Hepatocyte (in vitro differentiated cells): ENCODE measurements at regions not wholly inside any gene's neighbourhood (a gene's known extent, or its start where the extent isn't known, plus 50 kb on each side); places are given as distances from the start of the nearest gene placed in this dataset.

Experiments
- DNase-seq: peaks from one replicate; pipeline ENCODE4 v3.0.0-alpha.2; 2016; ENCODE audit warnings: low spot score
- H2AFZ ChIP-seq: fragments of 200-600 bp; sonication (generic); 2 replicates; pipeline ENCODE4 v1.6.0; 2016; ENCODE audit warnings: antibody characterized with exemption, mild to moderate bottlenecking
- H3K27ac ChIP-seq: fragments of 200-600 bp; sonication (generic); 2 replicates; pipeline ENCODE4 v1.5.1; 2016; ENCODE audit warnings: mild to moderate bottlenecking
- H3K27me3 ChIP-seq: fragments of 200-600 bp; sonication (generic); 2 replicates; pipeline ENCODE4 v1.6.1; 2016
- H3K36me3 ChIP-seq: fragments of 200-600 bp; sonication (generic); replicated peaks from 2 replicates; pipeline ENCODE4 v1.5.1; 2016; ENCODE audit warnings: low read depth; ENCODE audit not compliant: insufficient read depth
- H3K4me1 ChIP-seq: fragments of 200-600 bp; sonication (generic); 2 replicates; pipeline ENCODE4 v1.5.1; 2016; ENCODE audit warnings: mild to moderate bottlenecking, moderate library complexity; ENCODE audit not compliant: insufficient read depth
- H3K4me2 ChIP-seq: fragments of 200-600 bp; sonication (generic); 2 replicates; pipeline ENCODE4 v1.6.0; 2016
- H3K4me3 ChIP-seq: fragments of 200-600 bp; sonication (generic); 2 replicates; pipeline ENCODE4 v1.5.1; 2016; ENCODE audit warnings: mild to moderate bottlenecking
- H3K79me2 ChIP-seq: fragments of 200-600 bp; sonication (generic); 2 replicates; pipeline ENCODE4 v1.6.0; 2017; ENCODE audit warnings: mild to moderate bottlenecking
- H3K9me2 ChIP-seq: fragments of 200-600 bp; sonication (generic); replicated peaks from 2 replicates; pipeline ENCODE4 v1.6.0; 2017; ENCODE audit warnings: mild to moderate bottlenecking; ENCODE audit not compliant: insufficient read depth
- H3K9me3 ChIP-seq: fragments of 200-600 bp; sonication (generic); 2 replicates; pipeline ENCODE4 v1.5.1; 2016; ENCODE audit warnings: low read depth, mild to moderate bottlenecking
- H4K20me1 ChIP-seq: fragments of 200-600 bp; sonication (generic); 2 replicates; pipeline ENCODE4 v1.6.0; 2016; ENCODE audit warnings: mild to moderate bottlenecking; ENCODE audit not compliant: insufficient read depth, poor library complexity, severe bottlenecking
- EZH2 ChIP-seq: fragments of 200-600 bp; sonication (generic); IDR thresholded peaks from 2 replicates; pipeline ENCODE4 v1.6.1; 2016; ENCODE audit warnings: antibody characterized with exemption, mild to moderate bottlenecking, borderline replicate concordance
- EZH2phosphoT487 ChIP-seq: fragments of 200-600 bp; sonication (generic); IDR thresholded peaks from one replicate; pipeline ENCODE4 v1.6.1; 2018; ENCODE audit warnings: antibody characterized with exemption, mild to moderate bottlenecking, low read depth, moderate library complexity; ENCODE audit not compliant: unreplicated experiment, severe bottlenecking
- WGBS: methylation state at CpG from one replicate; pipeline ENCODE4 v1.1.6; 2016; ENCODE audit warnings: low lambda C conversion rate; ENCODE audit errors: missing lambda C conversion rate; 5-methylcytosine and 5-hydroxymethylcytosine counted together
- TF ChIP-seq, protein P1 (sequence below): fragments of 200-600 bp; sonication (generic); IDR thresholded peaks from 2 replicates; pipeline ENCODE4 v1.5.1; 2016; ENCODE audit warnings: antibody characterized with exemption, mild to moderate bottlenecking; ENCODE audit not compliant: poor library complexity

DNA sequence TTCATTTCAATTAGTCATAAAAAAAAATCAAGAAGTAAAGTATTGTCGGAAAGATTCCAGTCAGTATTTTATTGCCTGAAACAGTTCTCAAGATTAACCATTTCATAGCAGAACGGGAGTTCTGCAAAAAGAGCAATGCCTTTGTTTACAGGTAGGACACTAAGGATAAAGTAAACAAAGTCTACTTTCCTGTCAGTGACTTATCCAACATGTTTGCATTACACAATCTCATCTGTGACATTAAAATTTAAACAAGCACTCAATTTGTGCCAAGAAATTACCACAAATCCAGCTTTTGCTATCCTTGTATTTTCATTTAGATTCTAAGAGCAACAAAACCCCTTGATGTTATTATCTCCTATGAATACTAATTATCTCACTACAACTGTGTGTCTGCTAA, 306.5 kb upstream of the LDB2 start:
- Histone ChIP-seq H3K9me3 (no peaks in the 10 kb centered on the region), H3K27me3 (no peaks in the 10 kb centered on the region), H3K9me2 (no peaks in the 10 kb centered on the region), H3K4me3 (no peak overlapping the region), H3K4me2 (peak overlapping the region; percentile 31), H3K4me1 (peaks cover 13% of the 10 kb centered on the region), H3K36me3 (no peaks in the 10 kb centered on the region), H3K79me2 (no peaks in the 10 kb centered on the region), H2AFZ (no peak overlapping the region), H3K27ac (no peak overlapping the region), H4K20me1 (no peaks in the 10 kb centered on the region)
- 8% methylated on average over 2 of the region's 2 CpGs for WGBS
- no peak for DNase-seq
- TF ChIP-seq EZH2phosphoT487 (no peak), EZH2 (no peak)
- TF ChIP-seq, protein P1, sequence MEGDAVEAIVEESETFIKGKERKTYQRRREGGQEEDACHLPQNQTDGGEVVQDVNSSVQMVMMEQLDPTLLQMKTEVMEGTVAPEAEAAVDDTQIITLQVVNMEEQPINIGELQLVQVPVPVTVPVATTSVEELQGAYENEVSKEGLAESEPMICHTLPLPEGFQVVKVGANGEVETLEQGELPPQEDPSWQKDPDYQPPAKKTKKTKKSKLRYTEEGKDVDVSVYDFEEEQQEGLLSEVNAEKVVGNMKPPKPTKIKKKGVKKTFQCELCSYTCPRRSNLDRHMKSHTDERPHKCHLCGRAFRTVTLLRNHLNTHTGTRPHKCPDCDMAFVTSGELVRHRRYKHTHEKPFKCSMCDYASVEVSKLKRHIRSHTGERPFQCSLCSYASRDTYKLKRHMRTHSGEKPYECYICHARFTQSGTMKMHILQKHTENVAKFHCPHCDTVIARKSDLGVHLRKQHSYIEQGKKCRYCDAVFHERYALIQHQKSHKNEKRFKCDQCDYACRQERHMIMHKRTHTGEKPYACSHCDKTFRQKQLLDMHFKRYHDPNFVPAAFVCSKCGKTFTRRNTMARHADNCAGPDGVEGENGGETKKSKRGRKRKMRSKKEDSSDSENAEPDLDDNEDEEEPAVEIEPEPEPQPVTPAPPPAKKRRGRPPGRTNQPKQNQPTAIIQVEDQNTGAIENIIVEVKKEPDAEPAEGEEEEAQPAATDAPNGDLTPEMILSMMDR: no peak

DNA sequence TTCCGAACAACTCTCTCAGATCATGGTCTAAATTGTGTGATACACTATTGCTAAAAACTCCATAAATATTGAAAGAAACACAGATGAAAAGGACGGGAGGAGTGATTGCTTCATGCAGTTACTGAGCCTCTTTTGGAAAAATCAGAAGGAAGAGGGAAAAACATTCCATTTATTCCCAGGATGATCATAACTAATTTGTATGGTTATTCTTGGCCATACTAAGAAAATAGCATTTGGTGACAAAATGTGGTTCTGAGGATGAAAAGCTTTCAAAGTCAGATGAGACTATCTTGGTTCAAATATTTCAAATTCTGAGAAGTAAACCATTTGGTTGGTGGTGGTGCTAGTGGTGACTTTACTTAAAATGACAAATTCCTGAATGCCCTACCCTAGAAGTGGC, 305.4 kb upstream of the LDB2 start:
- no peaks in the 10 kb centered on the region for H4K20me1 ChIP-seq
- no peak overlapping the region for H3K27ac ChIP-seq
- peaks cover 13% of the 10 kb centered on the region for H3K4me1 ChIP-seq
- H3K9me3 ChIP-seq: no peaks in the 10 kb centered on the region
- H3K79me2 ChIP-seq: no peaks in the 10 kb centered on the region
- H3K4me3 ChIP-seq: no peak overlapping the region
- H3K9me2 ChIP-seq: no peaks in the 10 kb centered on the region
- DNase-seq: no peak
- TF ChIP-seq EZH2phosphoT487 (no peak), EZH2 (no peak)
- TF ChIP-seq, protein P1: no peak
- no peak overlapping the region for H2AFZ ChIP-seq
- H3K36me3 ChIP-seq: no peaks in the 10 kb centered on the region
- H3K4me2 ChIP-seq: no peak overlapping the region
- no peaks in the 10 kb centered on the region for H3K27me3 ChIP-seq
- WGBS: 88% methylated on average over 2 of the region's 2 CpGs

DNA sequence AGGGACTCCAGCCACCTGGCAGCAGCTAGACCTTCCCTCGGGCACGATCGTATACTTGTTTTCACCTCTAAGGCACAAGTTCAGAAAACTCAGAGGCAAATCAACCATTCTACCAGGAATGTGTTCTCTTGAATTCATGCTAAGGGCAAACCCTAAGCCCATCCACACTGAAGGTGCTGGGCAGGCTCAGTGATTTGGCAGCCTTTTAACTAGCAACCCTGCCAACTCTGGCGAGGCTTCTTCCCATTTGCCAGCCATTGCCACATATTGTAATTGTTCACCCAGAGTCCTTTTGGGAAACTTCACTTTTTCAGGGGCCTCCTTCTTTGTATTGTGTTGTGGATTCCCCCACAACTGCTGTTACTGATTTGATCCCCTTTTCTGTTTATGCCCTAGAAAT, 298.6 kb upstream of the LDB2 start:
- H3K4me2 ChIP-seq: no peak overlapping the region
- DNase-seq: no peak
- TF ChIP-seq EZH2: no peak
- TF ChIP-seq EZH2phosphoT487: no peak
- TF ChIP-seq, protein P1: no peak
- H3K9me2 ChIP-seq: no peaks in the 10 kb centered on the region
- no peaks in the 10 kb centered on the region for H3K4me1 ChIP-seq
- H4K20me1 ChIP-seq: no peaks in the 10 kb centered on the region
- H3K27me3 ChIP-seq: no peaks in the 10 kb centered on the region
- no peak overlapping the region for H3K4me3 ChIP-seq
- H3K79me2 ChIP-seq: no peaks in the 10 kb centered on the region
- WGBS: 91% methylated on average over 4 of the region's 4 CpGs
- no peak overlapping the region for H2AFZ ChIP-seq
- H3K9me3 ChIP-seq: no peaks in the 10 kb centered on the region
- H3K36me3 ChIP-seq: no peaks in the 10 kb centered on the region
- no peak overlapping the region for H3K27ac ChIP-seq
